ENCODE measurements at regions not wholly inside any gene's neighbourhood (a gene's known extent, or its start where the extent isn't known, plus 50 kb on each side); places are given as distances from the start of the nearest gene placed in this dataset.
"Not testable (repeated sequence)": the region's sequence is repeated elsewhere in the genome, so short reads cannot be mapped to it uniquely, and the experiment has no call there.

DNA sequence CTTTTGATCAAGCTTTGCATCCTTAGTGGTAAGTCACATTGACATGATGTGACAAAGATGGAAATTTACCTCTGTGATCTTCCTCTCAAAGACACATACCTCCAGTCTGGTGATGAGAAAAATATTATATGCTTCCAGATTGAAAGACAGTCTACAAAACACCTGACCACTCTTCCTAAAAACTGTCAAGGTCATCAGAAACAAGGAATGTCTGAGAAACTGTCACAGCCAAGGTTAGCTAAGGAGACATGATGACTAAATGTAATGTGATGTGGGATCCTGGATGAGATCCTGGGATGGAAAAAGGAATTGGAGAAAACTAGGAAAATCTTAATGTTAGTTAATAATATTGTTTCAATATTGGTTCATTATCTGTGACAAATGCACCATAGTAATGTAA, 226.6 kb upstream of the ST6GAL2 start:
- DNase-seq, result no peak

DNA sequence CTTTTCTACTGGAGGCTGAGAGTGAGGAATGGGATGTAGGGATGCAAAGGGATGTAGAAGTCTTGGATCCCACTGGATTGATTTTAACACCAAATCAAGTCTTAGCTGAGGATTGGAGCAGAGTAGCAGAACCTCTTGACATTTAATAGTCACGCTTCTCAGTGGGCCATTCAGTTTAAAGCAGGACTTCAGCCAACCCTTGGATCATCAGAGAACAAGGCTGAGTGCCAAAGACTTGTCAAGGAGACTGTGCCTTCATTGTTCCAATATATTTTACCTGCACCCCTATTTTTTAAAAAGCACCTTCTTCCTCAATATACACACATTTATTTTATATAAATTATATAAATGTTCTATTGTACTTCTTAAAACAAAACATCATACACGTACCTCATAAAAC, 242.4 kb upstream of the ST6GAL2 start:
- no peak for DNase-seq

DNA sequence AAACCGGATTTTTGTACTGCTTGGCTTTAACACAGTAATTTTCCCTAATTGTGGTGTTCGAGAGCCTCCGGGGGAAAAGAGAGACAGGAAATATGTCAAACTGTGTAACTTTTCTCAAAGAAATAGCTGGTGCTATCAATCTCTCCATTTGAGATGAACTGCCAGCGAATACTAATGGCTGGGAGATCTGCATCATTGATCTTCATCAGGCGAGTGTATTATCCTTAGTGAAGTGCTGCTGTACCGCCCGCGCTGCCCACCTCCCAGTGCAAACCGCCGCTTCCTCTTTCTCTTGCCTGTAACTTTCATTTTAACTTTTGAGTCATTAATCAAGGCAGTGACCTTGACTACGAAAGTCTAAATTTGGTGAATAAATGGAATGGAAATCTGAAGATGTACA, 246.1 kb upstream of the ST6GAL2 start:
- DNase-seq, result peak in 1 of 5 experiments; percentile 2

DNA sequence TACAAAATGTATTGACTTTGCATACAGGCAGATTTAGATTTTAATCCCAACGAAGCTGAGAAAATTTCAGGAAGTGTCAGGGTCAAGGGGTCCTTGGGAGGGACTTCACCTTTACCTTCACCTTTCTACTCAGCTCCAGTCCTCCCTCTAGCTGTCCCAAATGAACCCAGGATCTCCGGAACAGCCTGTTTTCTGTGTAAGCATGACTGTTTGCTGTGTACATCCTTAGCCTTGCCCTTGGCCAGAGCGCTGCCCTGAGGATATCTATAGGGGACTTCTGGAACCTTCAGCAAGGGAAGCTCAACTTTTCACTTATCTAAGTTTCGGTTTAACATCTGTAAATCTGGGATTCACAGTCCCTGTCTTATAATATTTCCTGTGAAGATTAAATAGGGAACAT, 246.8 kb upstream of the ST6GAL2 start:
- no peak for DNase-seq

DNA sequence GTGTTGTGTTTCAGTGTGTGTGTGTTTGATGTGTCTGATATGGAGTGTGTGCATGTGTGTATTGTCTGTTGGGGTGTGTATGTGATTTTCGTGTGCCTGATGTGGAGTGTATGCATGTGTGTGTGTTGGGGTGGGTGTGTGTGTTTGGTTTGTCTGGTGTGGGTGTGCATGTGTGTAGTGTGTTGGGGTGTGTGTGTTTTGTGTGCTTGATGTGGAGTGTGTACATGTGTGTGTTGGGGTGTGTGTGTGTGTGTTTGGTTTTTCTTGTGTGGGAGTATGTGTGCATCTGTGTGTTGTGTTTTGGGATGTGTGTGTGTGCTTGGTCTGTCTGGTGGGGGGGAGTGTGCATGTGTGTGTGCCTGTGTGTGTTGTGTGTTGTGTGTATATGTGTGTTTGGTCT, 247.4 kb upstream of the ST6GAL2 start:
- DNase-seq, result no peak

DNA sequence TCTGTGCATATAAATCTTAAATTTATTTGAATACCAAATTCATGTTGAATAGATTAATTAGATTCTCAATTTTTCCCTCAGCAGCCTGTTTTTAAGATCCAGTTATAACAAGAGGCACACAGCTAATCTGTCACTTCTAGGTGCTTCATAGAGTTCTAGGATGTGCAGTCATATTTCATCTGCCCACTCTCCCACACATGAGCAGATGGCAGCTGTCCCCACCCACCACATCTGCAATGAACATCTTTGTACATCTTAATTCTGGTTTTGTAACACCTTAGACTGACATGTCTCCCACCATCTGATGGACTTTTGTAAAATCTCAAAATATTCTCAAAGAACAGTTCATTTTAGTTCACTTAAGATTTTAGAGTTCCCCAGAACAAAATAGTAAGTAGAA, 250.8 kb upstream of the ST6GAL2 start:
- DNase-seq, result no peak

DNA sequence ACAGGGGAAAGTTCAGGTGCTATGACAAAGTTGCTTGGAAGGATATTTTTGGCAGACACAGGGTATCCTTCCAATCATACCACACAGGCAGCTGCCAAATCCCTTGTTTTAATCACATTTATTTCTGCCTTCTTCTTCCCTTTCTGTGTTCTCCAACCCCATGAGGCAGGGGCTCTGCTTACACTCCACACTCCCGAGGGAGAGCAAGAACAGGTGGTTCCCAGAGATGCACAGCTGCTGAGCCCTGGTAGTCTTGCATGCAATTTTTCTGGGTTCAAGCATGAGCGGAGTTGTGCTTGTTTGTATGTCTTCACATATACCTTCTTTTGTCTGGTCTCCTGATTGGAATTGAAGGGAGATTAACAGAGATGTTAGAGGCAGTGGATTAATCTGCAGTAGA, 251.7 kb upstream of the ST6GAL2 start:
- no peak for DNase-seq

DNA sequence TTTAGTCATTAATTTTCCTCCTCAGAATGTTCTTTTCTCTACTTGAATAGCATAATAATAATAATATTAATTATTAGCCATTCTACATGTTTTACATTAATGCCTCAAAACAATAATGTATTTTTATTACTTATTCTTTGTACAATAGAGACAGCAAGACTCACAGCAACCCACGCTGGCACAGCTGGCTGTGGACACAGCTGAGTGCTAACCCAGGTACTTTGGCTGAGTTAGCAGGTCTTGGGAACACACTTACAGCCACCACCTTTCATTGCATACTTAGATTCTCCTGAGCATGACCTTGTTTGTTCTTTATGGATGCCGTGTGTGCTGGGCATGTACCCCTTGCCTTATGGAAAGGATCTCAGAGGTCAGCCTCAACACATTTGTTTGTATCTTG, 260.2 kb upstream of the ST6GAL2 start:
- DNase-seq, result no peak

DNA sequence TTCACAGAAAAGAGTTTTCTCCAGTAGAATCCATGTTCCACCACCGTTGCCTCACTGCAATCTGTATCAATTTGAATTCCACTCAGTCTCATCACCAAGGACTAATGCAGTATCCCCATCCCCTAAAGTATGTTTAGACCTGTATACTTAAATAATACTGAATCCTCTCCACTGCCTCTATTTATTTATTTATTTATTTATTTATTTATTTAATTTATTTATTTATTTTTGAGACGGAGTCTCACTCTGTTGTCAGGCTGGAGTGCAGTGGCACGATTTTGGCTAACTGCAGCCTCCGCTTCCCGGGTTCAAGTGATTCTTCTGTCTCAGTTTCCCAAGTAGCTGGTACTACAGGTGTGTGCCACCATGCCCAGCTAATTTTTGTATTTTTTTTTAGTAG, 260.7 kb upstream of the ST6GAL2 start:
- not testable (repeated sequence) for DNase-seq

DNA sequence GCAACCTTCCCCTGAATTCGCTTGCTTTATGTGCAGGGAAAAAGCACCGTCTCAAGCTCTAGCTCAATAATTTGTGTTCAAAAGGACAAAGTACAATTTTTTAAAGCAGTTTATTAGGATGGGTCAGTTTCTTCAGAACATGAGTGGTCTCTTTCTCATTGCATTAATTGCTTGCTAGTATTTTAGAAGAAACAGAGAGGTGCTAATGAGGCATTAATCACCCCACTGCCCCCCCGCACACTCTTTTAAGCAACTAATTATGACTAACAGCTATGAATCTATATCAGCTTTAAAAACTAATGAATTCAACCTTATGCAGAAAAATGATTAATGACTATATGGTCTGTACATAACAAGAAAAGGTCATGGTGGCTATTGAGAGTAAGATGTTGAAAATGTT, 262.1 kb upstream of the ST6GAL2 start:
- no peak for DNase-seq

DNA sequence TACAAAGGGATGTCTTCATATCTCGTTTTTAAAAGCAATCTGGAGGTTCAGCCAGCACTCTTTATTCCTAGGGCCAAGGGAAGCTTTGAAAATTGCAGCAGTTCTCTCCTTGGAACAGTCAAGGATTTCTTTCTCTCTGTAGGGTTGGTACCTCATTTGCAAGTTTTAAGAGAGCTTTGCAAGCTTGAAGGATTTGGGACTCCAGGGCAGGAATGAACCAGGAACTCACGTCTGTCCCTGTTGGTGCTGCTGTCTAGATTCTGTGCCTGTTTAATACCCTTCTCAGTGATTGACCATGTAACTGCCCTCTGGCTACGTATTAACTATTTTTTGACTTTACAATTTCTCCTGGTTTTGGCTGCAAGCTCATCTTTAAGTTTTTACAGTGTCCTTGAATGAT, 262.5 kb upstream of the ST6GAL2 start:
- no peak for DNase-seq

DNA sequence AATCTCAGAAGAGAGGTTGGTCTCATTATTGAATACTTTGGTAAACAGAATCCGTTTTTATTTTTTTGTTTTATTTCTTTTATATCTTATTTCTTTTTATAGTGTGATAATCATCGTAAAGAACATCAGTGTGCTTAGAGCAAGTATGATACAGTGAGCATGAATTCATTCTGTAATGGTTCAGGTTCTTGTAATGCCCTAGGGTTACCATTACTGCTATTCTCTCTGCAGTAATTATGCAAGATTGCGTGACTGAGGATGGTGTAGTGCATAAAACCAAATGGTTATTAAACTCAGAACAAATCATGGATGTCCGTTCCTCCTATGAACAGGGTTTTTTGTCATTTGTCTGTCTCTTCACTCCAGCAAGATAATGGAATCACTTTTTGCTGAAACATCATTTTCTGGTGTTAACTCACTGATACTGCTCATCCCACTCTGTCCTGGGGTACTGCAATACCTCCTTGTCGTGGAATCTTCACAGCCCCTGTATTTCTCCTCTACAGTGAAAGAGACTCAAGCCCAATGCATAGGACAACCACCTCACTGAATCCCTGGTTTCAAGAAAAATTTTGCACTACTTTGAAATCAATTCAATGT, 274.8 kb upstream of the ST6GAL2 start:
- no peak for DNase-seq

DNA sequence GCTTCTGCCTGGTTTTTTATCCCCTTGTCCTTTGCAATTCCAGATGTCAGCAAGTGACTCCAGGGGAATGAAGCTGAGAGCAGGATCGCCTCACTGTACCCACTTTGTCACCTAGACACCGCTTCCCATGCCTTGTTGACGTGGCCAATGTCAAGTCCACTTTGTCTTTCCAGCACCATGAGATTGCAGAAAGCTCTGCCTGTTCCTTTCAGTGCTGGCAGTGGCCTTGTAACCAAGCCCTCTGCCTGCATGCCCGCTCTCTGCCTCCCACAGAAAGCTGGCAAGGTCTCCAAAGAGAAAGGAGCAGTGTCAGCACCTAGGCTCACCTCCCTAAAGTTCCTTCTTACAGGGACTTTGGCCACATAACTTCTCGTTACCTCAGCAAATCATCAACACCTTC, 282.2 kb upstream of the ST6GAL2 start:
- no peak for DNase-seq

DNA sequence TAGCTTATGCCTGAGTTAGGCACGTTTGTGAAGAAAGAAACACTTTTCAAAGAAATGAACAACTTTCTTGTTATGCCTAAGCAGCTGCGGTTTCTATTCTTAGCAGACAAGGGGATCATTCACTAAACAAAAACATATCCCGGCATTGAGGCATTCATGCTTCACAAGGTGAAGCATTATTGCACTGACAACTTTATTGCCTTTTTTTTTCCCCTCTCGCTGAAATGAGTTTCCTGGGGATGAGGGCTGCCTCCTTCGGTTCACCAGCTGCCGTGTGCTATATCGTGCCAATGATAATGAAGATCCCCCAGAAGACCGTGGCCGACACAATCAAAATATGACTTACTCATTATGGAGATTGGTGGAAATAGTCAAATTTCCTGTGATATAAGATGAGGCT, 288.2 kb upstream of the ST6GAL2 start:
- DNase-seq, result no peak

DNA sequence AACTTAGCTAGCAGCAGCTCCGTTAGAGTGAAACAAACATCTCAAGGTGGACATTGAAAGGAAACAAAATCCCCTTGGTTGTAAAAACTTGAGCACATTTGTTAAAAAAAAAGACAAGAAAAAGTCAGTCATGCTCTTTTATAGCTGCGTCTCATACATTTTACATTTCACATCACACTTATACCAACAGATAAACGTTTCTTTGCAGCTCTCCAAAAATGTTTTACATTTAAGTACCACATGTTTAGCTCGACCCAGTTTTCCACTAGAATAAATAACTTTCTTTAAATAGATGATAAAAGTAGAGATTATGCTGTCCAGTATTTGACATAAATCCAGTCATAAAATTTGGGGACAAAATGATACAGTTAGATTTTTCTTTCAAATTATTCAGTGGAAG, 297.0 kb upstream of the ST6GAL2 start:
- no peak for DNase-seq

DNA sequence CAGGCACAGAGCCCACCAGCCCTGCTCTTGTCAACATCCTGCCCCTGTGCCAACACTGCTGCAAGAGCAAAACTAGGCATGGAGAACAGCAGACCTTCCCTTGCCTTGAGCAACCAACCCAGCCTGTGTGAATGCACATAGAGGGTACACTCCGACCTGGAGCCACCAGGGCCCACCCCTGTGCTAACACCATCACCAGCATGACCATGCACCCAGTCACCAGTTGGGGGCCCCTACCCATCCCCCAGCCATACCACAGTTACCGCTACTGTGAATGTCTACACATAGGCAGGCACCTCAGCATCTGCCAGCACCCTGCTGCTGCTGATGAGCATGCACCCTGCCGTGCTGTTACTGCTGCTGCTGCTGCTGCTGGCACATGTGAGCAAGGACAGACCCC, 301.9 kb upstream of the ST6GAL2 start:
- no peak for DNase-seq

DNA sequence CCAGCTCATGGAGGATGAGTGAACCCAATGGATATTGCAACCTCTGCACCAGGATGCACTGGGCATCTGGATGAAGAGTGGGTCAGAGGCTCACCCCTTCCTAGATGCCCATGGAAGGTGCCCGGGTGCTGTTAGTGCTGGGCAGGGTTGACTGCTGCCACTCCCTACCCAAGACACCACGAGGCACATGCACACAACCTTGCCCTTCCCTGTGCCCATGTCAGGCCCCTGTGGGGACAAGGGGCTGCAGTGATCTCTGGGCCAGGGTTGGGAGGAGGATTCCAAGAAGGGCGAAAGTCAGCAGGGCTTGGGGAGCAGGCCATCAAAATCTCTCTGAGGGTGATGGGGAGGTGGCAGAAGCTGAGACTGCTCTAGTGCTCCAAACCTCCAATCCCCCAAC, 309.7 kb upstream of the ST6GAL2 start:
- no peak for DNase-seq

DNA sequence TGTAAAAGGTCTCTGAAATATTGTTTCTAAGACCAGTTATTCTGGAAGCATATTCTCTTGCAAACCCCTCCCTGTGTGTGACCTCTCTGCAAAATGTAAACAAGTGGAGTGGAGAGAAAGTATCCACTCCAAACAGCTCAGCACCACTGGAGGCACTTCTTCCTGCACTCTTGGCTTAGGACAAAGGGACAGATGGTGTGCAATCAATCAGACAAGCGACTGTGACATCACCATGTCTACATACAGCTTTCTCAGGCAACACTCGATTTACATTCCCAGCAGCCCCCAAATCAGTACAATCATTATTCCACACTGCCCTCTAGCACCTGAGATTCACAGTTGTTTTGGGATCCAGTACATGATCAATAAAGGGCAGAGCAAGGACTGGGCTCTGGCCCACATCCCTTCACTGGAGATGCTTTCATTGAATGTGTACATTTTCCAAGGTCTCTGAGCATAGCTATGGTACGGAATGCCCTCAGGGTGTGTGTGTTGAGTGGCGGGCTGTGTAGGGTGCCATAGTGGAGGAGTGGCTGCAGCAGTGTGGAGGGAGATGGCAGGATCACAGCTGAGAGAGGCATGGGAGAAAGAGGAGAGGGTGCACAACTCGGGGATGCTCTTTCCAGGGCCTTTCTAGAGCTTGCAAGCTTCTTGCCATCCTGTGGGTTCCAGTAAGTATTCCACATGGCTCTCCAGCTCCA, 311.8 kb upstream of the ST6GAL2 start:
- DNase-seq, result no peak

DNA sequence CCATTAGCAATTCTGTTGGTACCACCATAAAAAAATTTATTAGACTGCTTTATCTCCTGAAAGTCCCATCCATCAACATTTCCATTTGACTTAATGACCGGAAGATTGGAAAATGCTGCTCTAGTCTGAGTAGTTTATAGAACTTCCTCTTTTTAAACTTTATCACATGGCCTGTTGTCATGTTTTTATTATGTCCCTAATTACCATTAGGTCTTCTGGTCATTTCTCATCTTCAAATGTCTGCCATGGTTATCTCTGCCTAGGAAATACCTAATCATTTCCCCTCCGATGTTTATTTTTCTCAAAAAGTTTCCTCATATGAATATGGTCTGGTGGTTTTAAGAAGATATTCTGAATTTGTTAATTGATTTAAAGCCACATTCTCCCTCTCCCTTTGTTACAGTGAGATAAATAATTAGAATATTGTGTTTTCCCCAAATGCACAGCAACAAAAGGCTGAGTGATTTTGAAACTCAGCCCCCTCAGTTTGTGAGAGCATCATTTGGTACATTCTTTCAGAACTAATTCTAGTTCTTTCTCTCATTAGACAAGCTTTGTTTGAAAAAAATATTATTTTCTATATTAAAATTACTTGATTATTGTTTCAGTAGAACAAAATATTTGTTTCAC, 317.1 kb upstream of the ST6GAL2 start:
- no peak for DNase-seq

DNA sequence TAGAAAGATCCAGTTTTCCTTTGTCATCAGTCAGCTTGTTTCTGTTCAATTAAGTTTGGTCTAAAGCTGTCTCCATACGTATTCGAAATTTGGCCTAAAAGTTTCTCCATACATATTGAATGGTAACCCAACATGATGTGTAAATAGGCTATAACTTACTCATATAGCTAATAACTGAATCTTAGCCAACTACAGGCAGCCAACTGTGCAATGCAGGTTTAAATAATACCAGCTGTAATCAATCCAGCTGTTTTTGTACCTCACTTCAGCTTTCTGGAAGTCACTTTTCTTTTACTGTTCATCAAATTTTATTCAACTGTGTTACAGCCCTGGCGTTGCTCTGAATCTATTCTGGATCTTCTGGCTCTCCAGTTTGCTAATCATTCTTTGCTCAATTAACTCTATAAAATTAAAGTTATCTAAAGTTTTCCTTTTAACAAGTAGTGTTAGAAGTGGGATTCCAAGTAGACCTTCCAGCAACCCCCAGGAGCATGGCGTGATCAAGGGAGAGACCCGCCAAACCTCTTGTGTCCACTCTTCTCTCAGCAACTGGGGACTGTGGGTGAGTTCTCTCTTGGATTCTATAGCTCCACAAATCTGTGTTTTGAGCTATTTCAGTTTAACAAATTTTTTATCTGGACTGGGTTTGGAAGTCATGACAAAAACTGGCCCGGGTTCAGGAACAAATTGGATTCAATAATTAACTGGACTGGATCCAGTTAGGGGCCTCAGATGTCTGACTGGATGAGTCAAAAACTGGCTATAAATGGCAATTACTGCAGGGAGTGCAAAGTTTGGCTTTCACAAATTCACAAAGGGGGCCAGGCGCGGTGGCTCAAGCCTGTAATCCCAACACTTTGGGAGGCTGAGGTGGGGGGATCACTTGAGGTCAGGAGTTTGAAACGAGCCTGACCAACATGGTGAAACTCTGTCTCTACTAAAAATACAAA, 329.7 kb upstream of the ST6GAL2 start:
- no peak for DNase-seq

DNA sequence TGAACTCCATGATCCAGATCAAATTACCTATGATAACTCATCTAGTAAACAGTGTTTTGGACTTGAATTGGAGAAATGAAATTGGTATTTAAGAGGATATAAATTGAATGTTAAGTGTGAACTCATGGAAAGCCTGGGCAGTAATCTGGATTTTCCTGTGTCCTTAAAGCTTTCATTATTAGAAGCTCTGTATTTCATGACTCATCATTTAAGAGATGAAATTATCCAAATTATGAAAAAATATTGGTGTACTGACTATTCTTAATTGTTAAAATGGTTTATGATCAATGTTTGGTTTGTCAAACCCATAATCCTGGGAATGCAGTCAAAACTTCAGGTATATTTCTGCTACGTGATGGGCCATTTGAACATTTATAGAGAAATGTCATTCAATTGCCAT, 332.2 kb upstream of the ST6GAL2 start:
- no peak for DNase-seq

DNA sequence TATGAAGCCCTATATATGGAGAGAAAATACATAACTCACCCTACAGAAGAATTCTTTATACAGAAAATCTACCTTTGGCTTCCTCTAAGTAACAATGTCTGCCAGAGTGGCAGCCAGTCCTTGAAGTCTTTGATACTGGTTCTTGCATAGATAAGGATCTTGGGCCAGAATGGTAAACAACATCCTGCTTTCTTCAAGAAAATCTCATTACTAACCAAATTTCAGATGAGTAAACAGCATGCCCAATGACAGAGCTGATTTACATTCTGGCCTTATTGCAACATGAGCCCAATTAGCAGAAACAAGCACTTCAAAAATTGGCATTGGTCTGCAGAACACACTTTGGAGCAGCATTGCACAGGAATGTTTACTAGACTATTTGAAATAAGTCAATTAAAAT, 336.5 kb upstream of the ST6GAL2 start:
- peak in 1 of 5 experiments; percentile 2 for DNase-seq

DNA sequence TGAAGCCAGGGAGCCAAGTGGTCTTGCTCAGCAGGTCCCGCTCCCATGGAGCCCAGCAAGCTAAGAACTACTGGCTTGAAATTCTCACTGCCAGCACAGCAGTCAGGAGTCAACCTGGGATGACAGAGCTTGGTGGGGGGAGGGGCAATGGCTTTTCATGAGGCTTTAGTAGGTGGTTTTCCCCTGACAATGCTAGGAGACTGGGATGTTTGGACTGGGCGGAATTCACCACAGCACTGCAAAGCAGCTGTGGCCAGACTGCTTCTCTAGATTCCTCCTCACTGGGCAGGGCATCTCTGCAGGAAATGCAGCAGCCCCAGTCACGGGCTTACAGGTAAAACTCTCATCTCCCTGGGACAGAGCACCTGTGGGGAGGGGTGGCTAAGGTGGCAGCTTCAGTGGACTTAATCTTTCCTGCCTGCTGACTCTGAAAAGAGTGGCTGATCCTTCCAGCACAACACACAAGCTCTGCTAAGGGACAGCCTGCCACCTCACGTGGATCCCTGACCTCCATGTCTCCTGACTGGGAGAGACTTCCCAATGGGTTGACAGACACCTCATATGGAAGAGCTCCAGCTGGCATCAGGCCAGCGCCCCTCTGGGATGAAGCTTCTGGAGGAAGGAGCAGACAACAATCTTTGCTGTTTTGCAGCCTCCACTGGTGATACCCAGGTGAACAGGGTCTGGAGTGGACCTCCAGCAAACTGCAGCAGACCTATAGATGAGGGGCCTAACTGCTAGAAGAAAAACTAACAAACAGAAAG, 349.7 kb upstream of the ST6GAL2 start:
- DNase-seq, result no peak

Data from T-helper 2 cell (primary cell).